ENCODE measurements at regions not wholly inside any gene's neighbourhood (a gene's known extent, or its start where the extent isn't known, plus 50 kb on each side); places are given as distances from the start of the nearest gene placed in this dataset.
"Not testable (repeated sequence)": the region's sequence is repeated elsewhere in the genome, so short reads cannot be mapped to it uniquely, and the experiment has no call there.

DNA sequence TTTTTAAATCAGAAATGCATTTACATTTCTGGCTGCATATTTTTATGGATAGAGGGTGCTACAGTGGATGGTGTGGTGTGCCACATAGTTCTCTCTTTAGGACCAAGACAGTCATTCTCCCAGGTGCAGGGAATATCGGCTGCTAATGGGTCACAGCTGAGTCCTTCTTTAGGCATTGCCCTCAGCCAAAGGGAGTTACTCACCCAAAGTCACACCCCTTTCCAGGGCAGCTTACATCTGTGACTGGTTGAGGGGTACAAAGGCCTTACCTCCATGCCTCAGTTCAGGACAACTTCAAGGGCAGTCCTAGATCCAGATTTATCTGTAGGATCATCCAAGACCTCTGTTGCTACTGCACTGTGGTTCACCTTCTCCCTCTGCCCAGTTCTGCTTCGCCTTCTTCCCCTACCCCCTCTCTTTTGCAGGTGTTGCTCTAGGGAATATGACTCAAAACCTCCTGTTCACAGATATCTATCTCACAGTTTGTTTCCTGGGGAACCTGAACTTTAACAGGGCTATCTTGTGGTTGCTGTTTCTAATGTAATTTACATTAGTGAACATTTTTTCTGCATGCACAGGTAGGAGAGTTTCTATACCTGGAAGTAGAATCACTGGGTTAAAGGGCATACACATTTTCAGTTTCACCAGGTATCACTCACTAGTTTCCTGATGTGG, 413.9 kb downstream of the RPS6KC1 start:
- DNase-seq, result no peak

DNA sequence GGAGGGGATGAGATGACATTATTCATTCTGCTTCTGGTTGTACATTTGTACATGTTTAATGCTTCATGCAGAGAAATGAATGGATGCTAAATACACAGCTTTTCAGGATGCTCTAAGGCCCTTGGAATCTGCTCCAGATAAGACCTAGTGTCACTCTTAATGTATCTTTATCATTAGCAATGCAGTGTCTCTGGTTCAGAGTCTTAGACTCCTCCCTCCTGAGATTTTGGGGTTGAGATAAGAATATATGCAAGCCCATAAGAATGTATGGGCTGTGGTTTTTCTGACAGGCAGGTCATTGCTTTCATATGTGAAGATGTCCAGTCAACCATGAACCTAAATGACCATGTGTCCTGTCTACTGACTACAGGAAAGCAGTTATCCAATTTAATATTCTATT, 415.5 kb downstream of the RPS6KC1 start:
- DNase-seq, result no peak

DNA sequence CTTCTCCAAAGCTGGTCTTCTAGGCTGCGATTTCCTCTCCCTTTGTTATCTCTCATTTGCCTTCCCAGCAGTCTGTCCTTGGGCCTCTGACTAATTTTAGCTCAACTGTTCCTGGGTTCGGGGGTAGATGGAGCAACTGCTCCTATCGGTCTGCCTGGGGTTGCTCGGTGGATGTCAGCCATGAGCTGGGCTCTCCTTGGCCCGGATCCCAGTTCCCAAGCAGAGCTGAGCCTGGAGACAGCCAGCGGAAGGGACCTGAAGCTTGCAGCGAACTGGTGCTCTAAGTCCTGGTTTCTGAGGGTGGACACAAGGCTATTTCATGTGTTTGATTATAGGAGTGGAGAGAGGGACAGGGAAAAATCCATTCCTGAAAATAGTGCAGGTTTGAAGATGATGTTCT, 423.0 kb downstream of the RPS6KC1 start:
- DNase-seq, result no peak

DNA sequence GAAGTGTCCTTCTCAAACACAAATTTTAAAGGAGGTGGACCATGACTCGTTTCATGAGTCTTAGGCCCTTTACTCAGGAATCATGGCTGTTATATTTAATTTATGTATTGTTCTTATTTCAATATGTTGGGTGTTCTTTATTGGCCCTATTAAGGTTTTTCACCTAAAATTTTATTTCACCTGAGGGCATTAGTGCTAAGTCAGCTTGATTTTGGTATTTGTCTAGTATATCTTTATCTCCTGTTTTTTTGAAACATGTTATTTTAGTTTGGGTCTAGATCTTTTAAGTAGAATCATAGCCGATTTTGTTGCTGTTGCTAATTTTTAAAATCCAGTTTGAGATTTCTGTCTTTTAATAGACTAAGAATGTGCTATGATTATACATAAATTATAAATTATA, 430.4 kb downstream of the RPS6KC1 start:
- no peak for DNase-seq

DNA sequence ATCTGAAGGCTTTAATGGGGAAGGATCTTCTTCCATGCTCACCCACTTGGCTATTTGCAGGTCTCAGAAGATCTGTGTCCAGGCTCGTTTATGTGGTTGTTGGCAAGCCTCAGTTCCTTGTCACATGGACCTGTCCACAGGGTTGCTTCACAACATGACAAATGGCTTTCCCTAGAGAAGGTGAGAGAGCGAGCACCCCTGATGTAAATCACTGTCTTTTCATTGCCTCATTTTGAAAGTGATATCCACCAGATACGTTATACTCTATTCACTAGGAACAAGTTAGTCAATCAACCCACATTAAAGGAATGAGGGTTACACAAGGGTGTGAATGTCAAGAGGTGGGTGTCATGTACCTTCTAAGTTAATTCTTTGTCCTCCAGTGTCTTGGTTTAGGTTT, 433.3 kb downstream of the RPS6KC1 start:
- no peak for DNase-seq

DNA sequence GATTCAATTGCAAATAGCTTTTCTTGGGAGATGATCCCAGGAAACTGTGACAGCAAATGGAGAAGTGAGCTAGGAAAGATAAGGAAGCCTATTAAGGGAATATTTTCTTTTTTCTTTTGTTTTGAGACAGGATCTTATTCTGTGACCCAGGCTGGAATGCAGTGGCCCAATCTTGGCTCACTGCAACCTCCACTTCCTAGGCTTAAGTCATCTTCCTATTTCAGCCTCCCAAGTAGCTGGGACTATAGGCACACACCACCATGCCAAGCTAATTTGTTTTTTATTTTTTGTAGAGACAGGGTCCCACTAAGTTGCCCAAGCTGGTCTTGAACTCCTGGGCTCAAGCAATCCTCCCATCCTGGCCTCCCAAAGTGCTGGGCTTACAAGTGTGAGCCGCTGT, 433.7 kb downstream of the RPS6KC1 start:
- no peak for DNase-seq

DNA sequence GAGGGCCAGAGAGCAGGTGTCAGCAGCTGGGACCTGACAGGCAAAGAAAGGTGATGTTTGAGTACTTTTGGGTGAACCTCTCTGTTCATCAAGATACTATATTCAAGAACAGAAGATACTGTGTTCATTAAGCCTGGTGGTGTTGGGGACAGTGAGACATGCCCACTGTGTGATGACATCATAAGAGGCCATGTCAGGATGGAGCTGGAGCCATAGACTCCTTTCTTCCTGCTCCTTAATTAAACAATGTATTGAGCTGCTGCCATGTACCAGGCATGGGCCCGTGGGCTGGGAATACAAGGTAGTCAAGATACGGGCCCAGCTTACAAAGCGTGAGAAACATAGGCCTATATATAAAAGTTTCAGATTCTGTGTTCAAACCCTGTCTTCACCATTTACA, 435.4 kb downstream of the RPS6KC1 start:
- no peak for DNase-seq

DNA sequence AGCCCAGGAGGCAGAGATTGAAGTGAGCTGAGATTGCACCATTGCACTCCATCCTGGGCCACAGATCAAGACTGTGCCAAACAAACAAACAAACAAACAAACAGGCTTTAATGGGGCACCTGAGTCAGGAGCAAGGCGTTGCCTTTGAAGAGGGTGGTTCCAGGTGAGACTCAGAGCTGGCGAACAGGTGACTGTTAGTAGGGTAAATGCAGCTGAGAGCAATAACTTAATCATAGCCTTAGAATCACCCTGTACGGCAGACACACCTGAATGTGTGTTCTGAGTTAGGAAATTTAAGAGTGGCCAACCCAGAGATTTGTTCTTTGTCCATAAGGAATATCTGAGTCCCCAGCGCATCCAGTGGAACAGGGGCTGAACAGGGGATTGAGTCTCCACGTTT, 440.4 kb downstream of the RPS6KC1 start:
- DNase-seq, result no peak

DNA sequence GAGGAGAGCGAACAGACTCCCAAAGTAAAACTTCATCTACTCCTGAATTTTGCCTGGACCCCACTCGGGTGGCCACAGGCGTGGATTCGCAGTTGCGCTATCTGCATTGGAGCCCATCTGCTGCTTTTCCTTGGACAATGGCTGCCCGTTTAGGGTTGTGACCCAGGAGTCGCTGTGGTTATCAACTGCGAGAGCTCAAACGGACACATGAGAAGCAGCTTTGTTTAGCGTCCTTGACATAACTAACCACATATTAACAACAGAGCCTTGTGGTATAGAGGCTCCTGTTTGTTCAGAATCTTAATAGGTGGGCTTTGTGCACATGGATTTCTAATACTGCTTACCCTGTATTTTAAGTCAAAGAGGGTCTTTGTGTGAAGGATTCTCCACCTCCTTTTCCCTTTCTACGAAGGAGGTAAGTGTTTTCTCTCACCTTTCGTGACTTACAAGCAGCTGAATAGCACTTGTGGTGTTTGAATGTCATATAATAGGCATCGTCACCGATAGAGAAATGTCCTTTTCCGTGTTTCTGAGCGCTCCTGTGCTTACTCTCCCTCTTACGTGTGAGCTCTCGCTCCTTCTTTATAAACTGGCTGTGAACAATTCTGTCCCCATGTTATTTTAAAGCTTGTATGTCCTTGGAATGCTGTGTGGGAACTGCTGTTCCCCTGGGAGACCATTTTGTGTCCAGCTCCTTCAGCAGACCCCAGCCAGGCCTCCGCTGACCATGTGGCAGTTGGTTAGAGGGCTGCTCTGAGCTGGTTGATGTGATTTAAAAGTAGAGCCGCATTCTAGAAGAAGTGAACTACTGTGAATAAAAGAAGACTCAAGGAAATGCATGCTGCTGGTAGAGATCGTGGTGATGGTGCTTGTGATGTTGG, 441.4 kb downstream of the RPS6KC1 start:
- DNase-seq, result no peak

DNA sequence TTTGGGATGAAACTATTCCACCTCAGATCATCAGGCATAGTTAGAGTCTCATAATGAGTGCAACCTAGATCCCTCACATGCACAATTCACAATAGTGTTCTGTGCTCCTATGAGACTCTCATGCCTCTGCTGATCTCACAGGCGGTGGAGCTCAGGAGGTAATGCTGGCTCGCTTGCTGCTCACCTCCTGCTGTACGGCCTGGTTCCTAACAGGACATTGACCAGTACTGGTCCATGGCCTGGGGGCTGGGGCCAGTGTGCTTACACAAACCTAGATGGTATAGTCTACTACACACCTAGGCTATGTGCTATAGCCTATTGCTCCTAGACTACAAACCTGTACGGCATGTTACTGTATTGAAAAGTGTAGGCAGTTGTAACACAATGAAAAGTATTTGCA, 448.4 kb downstream of the RPS6KC1 start:
- DNase-seq, result no peak

DNA sequence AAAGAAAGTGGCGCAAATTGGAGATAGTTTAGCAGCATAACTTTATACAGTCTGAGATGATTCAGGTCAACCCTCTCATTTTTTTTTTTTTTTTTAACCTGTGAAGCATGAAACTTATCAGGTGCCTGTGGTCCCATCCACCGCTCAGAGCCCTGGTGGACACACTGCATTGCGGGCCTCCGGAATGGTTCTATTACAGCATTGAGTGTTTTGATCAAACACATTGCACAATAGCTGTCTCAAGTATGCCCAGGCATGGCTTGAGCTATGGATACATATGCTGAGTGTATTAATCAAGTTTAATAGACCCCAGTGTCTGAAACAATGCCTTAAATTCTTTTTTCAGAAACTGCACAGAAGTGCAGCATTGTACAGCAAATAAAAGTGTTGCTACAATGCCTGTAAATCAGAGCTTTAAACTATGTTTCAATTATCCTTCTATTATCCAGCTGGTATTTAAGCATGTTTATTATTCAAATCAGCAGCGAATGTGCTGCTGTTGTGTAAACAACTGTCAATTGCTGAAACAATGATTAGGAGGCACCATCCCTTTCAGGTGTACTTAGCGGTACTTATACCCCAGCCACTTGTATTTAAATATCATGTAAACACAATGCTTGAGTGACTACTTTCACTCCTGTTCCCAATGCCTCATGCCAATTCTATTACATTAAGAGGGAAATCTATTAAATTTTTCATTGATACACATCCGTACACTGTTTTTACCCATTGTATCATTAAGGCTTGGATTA, 456.6 kb downstream of the RPS6KC1 start:
- DNase-seq, result no peak

DNA sequence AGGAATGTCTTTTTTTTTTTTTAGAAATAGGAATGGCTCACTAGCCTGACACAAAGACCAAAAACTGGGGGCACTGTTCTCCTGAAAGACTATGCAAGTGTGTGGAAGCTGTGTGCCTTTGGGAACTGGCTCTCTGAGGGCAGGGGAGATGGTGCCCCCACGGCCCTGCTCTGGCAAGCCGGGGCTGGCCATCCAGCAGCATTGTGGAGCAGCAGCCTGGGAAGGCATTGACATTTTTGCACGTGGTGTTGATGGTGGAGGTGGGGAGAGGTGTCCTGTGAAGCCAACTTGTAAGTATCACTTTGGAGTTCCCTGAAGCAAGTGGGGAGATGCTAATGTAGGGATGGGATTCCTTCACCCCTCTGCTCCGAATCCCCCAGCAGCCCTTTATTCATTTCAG, 460.1 kb downstream of the RPS6KC1 start:
- DNase-seq, result no peak

DNA sequence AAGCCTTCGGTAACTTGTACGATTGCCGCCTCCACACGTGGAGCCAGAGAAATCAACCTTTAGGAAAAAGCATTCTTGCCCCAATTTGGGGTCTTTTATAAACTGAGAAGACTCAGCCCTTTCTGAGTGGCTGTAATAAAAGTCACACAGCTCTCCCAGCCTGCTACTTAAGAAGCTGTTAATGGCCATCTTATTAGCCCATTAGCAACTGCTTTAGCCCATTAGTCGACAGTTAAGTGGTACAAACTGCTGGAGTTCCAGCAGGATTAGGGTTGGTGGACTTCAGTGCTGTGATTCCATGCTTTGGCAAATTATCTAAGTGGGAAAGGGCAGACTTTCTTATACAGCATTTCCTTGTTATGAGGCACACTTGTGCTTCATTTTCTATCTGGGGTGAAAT, 461.3 kb downstream of the RPS6KC1 start:
- no peak for DNase-seq

DNA sequence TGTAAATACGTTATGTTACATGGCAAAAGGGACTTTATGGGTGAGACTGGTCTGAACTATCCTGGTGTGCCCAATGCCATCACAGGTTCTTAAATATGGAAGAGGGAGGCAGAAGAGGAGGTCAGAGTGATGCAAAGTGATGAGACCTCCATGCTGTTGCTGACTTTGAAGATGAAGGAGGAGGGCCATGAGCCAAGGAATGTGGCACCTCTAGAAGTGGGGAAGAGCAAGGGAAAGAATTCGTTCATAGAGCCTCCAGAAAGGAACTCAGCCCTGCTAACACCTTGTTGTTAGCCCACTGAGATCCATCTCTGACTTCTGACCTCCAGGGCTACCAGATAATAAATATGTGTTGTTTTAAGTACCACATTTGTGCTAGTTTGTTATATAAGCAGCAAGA, 462.0 kb downstream of the RPS6KC1 start:
- DNase-seq, result no peak

DNA sequence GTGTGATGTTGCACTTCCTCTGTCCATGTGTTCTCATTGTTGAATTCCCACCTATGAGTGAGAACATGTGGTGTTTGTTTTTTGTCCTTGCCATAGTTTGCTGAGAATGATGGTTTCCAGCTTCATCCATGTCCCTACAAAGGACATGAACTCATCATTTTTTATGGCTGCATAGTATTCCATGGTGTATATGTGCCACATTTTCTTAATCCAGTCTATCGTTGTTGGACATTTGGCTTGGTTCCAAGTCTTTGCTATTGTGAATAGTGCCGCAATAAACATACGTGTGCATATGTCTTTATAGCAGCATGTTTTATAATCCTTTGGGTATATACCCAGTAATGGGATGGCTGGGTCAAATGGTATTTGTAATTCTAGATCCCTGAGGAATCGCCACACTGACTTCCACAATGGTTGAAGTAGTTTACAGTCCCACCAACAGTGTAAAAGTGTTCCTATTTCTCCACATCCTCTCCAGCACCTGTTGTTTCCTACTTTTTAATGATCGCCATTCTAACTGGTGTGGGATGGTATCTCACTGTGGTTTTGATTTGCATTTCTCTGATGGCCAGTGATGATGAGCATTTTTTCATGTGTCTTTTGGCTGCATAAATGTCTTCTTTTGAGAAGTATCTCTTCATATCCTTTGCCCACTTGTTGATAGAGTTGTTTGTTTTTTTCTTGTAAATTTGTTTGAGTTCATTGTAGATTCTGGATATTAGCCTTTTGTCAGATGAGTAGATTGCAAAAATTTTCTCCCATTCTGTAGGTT, 463.6 kb downstream of the RPS6KC1 start:
- DNase-seq, result not testable (repeated sequence)

DNA sequence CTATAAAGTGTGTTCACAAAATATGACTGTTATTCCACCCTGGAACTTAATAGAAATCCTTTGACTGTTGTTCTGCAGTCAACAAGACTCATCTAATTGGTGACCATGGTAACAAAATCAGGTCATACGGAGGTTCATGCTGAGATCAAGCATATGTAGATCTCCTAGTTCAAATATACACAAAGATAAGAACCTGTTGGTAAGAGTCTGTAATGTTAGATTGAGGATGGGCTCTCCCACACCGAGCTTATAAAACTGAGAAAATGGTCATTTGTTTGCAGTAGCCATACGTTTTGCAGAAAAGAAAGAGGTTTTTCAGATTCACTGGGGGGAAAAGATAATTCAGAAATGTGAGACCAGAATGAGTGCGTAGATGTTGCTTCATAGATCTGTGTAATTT, 468.1 kb downstream of the RPS6KC1 start:
- no peak for DNase-seq

DNA sequence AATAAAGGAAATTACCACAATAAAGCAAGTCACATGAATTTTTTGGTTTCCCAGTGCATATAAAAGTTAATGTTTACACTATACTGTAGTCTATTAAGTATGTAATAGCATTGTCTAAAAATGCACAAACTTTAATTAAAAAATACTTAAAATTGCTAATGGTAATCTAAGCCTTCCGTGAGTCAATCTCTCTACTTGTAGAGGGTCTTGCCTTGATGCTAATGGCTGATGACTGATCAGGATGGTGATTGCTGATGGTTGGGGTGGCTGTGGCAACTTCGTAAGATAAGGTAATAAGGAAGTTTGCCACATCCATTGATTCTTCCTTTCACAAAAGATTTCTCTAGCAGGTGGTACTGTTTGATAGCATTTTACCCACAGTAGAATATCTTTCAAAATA, 466.6 kb upstream of the PROX1 start:
- DNase-seq, result no peak

DNA sequence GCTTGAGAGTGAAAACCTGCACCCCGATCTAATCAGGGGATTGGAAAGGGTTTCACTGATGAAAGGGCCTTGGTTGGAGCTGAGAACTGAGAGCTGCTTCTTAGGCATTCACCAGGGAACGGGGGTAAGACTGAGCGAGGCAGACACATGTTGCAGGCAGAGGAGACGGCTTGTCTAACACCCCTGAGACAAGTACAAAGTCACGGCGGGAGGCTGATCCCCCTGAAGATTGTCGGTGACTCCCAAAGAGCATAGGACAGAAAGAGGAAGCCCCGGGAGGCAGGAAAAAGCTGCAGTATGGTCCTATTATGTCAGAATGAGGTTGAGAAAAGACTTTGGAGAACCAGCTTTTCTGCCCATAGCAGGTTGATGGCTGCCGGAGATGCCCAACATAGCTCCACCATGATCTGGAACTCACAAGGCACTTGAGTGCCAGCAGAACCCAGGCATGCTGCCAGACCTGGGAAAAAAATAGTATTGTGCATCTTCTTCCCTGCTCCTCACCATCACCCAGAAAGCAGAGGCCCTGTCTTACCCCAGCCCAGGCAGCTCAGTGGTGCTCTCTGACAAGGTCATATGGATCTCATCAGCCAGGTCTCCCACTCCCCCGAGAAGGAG, 463.9 kb upstream of the PROX1 start:
- DNase-seq, result no peak

DNA sequence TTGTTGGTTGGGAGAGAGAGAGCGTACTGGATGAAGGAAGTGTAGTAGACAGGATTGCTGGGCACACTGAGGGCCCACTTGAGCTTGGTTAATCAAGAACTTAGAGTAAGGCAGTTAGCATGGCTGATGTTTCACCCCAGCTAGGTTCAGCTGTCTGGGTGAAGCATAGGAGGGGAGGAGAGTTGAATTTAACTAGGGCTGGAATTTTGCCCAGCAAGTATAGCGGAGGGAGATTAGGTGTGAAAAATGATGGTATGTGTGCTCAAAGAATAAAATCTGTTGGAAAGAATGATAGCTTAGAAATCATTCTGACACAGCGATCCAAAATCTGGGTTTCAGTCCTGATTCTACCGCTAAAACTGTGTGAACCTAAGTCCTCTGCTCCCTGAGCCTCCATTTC, 461.5 kb upstream of the PROX1 start:
- no peak for DNase-seq

DNA sequence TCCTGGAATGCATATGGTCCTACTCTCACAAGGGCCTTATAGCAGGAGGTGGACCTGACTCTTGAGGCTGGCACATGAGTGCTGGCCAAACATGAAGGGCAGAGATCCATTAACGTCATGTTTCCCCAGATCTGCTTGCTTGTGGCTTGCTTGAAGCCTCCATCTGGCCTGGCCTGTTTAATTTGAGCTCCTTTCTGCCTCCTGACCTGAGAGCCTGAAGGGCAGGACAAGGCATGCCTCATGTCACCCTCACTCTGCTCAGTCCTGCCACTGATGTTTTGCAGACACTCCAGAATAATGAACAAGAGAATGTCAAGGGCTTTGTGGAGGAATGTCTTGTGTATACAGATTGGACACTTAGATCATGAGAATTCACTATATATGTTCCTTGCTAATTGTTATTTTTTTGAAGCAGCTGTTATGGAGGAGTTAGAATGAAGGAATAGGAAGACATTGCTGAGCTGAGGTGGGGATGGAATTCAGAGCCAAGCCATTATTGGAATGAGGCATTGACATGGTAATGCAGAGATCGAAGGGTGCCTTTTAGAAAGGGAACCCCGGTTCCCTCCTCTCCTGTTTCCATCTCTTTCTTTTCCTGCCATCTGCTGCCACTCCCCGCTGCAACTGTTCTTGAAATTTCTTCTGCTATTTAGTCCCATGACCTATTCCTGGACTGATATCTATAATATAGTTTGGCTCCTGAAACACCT, 457.0 kb upstream of the PROX1 start:
- no peak for DNase-seq

Measured in renal pelvis (tissue), 1 donor.